Caki2 (cell line): ENCODE measurements at regions not wholly inside any gene's neighbourhood (a gene's known extent, or its start where the extent isn't known, plus 50 kb on each side); places are given as distances from the start of the nearest gene placed in this dataset.
"Not testable (repeated sequence)": the region's sequence is repeated elsewhere in the genome, so short reads cannot be mapped to it uniquely, and the experiment has no call there.

ENCODE experiments used
- DNase-seq: peaks from one replicate; pipeline ENCODE4 v3.0.0-alpha.2; 2015; ENCODE audit warnings: low read depth
- in situ Hi-C: cut with HindIII; loops from 2 replicates; pipeline ENCODE4 v1.10.0; 2016; ENCODE audit warnings: low sequenced_read_pairs, low pct_unique_long_range_greater_than_20kb, mixed read lengths

DNA sequence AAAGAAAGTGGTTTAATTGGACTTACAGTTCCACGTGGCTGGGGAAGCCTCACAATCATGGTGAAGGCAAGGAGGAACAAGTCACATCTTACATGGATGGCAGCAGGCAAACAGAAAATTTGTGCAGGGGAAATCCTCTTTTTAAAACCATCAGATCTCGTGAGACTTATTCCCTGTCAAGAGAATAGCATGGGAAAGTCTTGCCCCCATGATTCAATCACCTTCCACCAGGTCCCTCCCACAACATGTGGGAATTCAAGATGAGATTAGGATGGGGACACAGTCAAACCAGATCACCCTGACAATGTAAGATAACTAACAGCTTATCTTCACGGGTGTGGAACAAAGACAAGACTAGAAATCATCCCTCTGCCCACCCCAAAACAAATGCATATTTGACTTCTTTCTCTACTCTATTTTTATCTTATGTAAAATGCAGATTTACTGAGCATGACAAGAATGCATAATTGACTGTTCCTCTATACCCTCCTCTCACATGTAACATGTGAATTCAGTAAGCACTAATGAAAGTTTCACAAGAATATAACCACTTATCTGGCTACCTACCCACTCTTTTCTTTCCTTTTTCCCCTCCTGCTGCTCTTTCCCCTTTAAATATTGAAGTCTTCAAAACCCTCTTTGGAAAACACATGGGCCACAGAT is 110.8 kb upstream of the METTL14 start:
- DNase-seq, in situ Hi-C loops: not testable (repeated sequence)

DNA sequence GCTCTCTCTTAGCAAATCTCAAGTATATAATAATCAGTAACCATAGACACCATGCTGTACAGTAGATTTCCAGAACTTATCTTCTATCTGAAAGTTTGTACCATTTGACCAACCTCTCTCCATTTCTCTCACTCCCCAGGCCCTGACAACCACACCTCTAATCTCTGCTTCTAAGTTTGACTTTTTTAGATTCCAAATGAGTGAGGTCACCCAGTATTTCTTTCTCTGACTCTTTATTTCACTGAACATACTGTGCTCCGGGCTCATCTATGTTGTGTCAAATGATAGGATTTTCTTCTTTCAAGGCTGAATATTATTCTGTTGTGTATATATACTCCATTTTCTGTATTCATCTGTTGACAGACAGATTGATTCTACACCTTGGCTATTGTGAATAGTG is 110.1 kb upstream of the METTL14 start:
- DNase-seq, in situ Hi-C loops: not testable (repeated sequence)

DNA sequence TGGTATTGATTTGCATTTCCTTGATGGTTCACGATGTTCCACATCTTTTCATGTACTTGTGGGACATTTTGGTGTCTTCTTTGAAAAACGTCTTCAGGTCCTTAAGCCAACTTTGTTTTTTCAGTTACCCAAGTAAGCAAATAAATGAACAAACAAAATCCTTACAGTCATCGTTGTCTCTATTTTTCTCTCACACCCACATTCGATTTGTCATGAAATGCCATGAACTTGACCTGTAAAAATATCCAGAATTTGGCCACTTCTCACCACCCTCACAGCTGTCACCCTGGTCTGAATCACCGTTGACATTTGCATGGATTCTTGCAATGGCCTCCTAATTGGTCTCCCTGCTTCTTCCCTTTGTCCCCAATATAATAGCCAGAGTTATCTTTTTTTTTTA is 109.5 kb upstream of the METTL14 start:
- DNase-seq, in situ Hi-C loops: not testable (repeated sequence)

DNA sequence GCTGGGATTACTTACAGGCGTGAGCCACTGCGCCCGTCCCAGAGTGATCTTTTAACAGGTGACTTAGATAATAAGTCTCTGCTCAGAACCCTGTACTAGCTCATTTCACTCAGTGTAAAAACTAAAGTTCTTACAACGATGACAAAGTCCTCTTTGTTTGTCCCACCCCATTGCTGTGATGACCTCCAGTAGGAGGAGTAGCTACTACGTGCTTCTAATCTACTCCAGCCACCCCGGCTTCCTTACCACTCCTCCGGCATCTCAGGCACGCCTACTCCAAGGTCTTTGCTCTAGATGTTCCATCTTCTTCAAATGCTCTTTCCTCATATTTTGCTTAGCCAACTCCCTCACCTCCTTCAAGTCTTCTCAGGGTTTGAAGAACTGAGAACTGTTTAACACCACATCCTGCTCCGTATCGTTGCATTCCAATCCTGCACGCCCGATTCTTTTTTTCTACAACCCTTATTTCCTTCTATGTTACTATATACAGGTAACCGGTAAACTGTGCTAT is 108.4 kb upstream of the METTL14 start:
- DNase-seq, in situ Hi-C loops: not testable (repeated sequence)

DNA sequence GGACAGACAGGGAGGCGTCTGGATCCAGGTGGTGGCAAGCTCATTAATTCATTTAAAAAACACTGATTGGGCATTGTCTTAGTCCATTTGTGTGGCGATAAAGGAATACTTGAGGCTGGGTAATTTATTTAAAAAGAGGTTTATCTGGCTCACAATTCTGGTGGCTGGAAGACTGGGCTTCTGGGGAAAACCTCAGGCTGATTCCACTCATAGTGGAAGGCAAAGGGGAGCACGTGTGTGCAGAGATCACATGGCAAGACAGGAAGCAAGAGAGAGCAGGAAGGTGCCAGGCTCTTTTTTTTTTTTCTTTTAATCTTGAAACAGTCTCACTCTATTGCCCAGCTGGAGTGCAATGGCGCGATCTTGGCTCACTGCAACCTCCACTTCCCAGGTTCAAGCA is 100.2 kb upstream of the METTL14 start:
- in situ Hi-C loops, result no loop called here
- DNase-seq, result no peak

DNA sequence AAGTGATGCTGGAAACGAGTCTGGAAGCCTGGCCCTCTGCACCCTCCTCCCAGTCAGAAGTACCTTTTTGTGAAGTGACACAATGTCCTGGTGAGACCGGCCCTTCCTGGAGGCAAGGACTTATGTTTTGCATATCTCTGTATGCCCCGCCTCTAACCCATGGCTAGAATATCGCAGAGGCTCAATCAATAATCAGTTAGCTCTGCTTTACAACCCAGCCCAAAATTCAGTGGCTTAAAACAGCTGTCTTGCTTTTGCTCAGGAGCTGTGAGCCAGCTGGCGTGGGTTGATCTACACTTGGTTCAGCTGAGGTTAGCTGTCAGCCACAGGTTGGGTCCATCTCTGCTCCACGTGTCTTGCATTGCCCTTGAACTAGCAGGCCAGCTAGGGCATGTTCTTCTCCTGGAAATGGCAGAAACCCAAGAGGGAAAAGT is 98.8 kb upstream of the METTL14 start:
- in situ Hi-C loops, result no loop called here
- no peak for DNase-seq

DNA sequence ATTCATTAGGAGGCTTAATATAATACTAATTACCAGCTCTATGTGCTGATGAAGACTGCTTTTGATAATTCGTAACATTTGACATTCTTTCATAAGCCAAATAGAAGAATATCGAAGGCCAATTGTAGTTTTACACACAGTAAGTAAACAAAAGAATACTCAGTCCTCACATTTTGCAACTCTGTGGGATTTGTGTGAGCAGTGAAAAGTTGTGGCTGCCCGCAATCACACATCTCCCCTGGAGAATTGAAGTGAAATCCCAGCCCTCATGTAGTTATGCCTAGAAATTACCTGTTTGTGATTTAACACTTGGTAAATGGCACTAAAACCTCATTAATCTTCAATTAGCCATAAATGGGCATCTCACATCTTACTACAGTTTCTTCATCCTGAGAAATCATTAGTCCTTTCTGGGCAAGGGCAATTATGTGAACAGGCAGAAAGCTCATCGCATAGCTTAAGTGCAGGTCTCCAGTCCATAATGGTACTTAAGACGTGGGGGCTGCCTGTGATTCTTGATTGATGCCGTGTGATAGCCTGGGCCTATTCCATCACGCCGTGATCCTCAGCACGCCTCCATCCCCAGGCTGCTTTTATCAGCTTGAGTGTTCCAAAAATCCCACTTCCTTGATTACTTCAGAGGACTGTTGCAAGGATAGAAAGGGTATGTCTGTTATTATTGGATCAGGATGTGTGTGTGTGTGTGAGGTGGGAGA is 97.9 kb upstream of the METTL14 start:
- no peak for DNase-seq
- in situ Hi-C loops, result no loop called here

DNA sequence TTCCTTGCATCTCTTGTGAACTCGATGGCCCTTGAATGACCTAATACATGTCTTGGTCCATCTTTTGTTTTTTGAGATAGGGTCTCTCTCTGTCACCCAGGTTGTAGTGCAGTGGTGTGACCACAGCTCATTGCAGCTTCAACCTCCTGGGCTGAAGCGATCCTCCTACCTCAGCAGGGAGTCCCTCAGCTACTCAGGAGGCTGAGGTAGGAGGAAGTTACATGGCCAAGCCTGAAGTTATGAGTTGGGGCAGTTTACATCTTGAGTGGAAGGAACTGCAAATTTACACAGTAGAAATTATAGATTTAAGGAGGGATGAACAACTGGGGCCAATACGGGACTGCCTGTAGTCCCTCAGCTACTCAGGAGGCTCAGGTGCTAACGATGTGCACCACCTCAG is 97.2 kb upstream of the METTL14 start:
- no peak for DNase-seq
- in situ Hi-C loops, result no loop called here

DNA sequence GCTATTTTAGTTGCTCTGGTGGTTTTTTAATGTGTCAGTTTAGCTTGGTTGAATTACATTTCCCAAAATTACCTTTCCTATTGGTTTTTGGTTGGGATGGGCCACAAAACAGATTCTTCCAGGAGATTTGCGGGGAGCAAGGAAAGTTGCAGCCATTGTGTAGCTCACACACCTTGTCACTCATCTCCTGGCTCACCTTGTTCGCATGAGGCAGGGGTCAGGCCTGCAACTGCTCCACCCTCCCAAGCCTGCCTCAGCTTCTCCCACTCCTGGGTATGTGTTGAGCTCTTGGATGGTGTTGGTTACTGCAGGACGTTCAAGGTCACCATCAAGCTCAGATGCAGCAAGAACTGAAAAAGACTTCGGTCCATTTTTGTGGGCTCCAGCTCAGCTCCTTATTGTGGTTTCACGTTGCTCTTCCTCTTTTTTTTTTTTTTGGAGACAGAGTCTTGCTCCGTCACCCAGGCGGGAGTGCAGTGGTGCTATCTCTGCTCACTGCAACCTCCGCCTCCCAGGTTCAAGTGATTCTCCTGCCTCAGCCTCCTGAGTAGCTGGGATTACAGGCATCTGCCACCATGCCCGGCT is 95.6 kb upstream of the METTL14 start:
- DNase-seq, result no peak
- in situ Hi-C loops, result no loop called here

DNA sequence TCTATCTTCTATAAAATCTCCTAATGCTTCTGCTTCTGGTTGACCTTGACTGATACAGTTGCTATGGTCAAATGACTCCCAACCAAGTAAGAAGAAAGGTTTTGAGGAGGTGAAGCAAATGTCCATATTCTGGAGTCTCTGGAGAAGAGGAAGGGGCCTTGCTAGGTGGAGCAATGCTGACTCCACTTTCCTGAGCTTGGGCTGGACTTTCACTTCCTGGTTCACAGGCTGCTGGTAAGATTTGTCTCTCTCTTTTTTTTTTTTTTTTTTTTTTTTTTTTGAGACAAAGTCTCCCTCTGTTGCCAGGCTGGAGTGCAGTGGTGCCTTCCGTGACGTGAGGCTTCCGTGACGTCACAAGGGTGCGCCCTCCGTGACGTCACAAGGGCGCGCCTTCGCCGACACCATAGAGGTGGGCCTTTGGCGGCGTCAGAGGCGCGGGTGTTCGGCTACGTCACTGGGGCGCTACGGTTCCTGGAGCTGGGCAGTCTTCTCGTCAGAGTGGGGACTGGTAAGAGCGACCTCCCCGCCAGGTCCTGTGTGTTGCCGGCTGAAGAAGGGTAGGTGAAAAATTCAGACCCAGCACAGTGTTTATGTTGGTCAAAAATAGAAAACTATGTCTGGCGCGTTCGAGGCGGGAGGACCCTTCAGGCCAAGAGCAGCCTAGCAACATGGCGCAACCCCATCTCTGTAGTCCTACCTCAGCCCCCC is 93.7 kb upstream of the METTL14 start:
- in situ Hi-C loops, result not testable (repeated sequence)
- DNase-seq, result peak; percentile 96

DNA sequence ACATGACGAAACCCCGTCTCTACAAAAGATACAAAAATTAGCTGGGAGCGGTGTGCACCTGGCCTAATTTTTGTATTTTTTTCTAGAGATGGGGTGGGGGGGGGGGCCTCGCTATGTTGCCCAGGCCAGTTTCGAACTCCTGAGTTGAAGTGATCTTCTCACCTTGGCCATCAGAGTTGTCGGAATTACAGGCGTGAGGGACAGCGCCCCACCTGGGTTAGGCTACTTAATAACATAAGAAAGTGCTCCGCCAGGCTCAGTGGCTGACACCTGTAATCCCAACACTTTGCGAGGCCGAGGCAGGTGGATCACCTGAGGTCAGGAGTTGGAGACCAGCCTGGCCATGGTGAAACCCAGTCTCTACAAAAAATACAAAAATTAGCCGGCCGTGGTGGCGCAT is 92.9 kb upstream of the METTL14 start:
- in situ Hi-C loops, DNase-seq: not testable (repeated sequence)

DNA sequence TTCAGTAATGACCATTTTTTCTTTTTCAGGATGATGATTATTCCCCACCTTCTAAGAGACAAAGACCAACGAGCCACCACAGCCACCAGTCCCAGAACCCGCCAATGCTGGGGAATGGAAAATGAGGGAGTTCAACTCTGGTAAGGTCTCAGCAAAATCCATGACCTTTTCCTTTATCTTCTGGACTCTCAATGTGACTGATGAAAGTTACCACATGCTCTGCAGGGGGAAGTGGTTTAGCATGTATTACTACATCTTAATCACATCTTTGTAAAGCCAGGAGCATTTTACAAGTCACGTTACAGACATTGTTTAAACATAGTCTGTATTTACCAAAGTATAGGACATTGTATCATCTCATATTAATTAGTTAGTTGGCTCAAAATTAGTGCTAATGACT is 89.3 kb upstream of the METTL14 start:
- in situ Hi-C loops, result not testable (repeated sequence)

DNA sequence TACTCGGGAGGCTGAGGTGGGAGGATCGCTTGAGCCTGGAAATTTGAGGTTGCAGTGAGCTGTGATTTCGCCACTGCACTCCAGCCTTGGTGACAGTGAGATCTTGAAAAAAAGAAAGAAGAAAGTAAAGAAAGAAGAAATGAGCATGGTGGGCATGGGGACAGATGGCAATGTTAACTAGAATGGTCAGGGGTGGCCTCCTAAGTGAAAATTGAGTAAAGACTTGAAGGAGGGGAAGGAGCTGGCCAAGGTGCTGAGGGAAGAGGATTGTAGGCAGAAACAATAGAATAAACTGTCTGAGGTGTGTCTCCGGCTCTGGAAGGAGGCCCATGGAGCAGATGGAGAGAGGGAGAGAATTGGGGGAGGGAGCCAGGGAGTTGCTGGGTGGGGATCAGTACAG is 60.1 kb upstream of the METTL14 start:
- in situ Hi-C loops, DNase-seq: not testable (repeated sequence)

More for the DNA sequence above, 89.3 kb upstream of the METTL14 start:
- not testable (repeated sequence) for DNase-seq

DNA sequence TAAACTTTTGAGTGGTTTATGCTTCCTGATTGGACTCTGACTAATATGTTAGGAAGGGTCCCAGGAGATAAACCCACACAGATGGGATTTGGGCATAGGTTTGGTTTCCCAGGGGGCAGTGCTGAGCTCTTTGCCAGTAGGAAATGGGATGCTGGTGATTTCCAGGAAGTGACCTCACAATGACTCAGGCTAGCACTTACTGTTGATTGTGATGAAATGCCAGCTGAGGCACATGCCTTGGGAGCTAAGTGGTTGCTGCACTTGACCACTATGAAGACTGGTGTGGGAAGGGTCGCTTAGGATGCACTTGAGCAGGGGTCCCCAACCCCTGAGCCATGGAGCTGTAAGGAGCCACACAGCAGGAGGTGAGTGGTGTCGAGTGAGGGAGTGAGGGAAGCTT is 55.5 kb upstream of the METTL14 start:
- in situ Hi-C loops, result not testable (repeated sequence)

DNA sequence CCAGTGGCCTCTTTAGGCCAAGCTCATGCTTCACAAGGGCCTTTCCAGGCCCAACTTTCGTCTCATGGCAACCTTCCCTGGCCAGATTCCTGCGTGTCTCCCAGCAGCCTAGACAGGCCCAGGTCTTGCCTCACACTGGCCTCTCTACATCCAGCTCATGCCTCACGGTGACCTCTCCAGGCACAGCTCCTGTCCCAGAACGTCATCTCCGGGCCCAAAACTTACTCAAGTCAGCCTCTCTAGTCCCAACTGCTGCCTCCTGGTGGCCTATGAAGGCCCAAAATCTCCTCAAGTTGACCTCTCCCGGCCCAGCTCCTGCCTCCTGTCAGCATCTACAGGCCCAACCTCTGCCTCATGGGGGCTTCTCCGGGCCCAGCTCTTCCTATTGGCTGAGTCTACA is 54.3 kb upstream of the METTL14 start:
- in situ Hi-C loops, result not testable (repeated sequence)

More for the DNA sequence above, 55.5 kb upstream of the METTL14 start:
- not testable (repeated sequence) for DNase-seq

DNA sequence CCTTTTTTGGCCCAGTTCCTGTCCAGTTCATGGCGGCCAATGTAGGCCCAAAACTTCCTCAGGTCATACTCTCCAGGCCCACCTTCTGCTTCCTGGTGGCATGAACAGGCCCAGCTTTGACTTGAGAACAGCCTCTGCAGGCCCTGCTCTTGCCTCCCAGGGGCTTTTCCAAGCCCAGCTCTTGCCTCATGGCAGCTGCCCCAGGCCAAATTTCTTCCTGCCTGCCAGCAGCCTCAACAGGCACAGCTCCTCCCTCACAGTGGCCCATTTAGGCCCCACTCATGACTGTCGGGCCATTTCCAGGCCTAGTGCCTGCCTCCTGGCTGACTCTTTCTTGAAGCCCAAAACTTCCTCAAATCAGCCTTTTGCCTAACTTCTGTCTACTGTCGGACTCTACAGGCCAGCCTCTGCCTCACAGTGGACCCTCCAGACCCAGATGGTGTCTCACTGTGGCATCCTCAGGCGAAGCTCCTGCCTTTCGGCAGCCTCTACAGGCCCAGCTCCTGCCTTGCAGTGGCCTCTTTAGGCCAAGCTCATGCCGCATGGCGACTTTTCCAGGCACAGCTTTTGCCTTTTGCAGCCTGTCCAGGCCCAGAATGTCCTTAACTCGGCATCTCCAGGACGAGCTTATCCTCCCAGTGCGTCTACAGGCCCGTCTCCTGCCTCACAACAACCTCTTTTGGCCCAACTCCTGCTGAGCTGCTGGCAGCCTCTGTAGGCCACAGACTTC is 53.7 kb upstream of the METTL14 start:
- in situ Hi-C loops, DNase-seq: not testable (repeated sequence)

More for the DNA sequence above, 54.3 kb upstream of the METTL14 start:
- not testable (repeated sequence) for DNase-seq

DNA sequence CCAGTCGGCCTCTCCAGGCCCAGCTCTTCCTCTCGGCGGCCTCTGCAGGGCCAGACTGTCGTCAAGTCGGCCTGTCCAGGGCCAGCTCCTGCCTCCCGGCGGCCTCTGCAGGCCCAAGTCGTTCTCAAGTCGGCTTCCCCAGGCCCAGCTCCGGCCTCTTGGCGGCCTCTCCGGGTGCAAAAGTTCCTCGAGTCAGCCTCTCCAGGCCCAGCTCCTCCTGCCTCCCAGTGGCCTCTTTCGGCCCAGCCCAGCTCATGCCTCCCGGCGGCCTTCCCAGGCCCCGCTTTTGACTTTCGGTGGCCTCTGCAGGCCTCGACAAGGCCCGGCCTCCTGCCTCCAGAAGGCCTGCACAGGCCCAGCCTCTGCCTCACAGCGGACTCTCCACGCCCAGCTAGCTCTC is 51.7 kb upstream of the METTL14 start:
- DNase-seq, in situ Hi-C loops: not testable (repeated sequence)
